HEK293T (cell line): ENCODE measurements at regions not wholly inside any gene's neighbourhood (a gene's known extent, or its start where the extent isn't known, plus 50 kb on each side); places are given as distances from the start of the nearest gene placed in this dataset.
"Not testable (repeated sequence)": the region's sequence is repeated elsewhere in the genome, so short reads cannot be mapped to it uniquely, and the experiment has no call there.

ENCODE experiments used
- CTCF ChIA-PET: fragments of 350-600 bp; formaldehyde crosslinking; extraction: SDS; loops from one replicate; lab custom pipeline; 2021; ENCODE audit warnings: antibody characterized with exemption, inconsistent platforms; lab: Yijun Ruan, JAX
- POLR2A ChIA-PET: fragments of 350-600 bp; formaldehyde crosslinking; extraction: SDS; loops from one replicate; lab custom pipeline; 2020; ENCODE audit warnings: antibody characterized with exemption, inconsistent platforms; lab: Yijun Ruan, JAX
- DNase-seq: peaks from one replicate; pipeline ENCODE4 v3.0.0; 2012; ENCODE audit warnings: mixed read lengths; ENCODE audit errors: extremely low spot score
- ARNT ChIP-seq: fragments of 450-650 bp; IDR thresholded peaks from 2 replicates; pipeline ENCODE4 v1.6.1; 2017; ENCODE audit warnings: mild to moderate bottlenecking
- BHLHE40 ChIP-seq: fragments of 450-650 bp; IDR thresholded peaks from 2 replicates; pipeline ENCODE4 v1.6.1; 2016; ENCODE audit warnings: mild to moderate bottlenecking, moderate library complexity, borderline replicate concordance
- CTBP1 ChIP-seq: fragments of 450-650 bp; IDR thresholded peaks from 2 replicates; pipeline ENCODE4 v1.6.1; 2016; ENCODE audit warnings: borderline replicate concordance
- ELF4 ChIP-seq: fragments of 450-650 bp; IDR thresholded peaks from 2 replicates; pipeline ENCODE4 v1.6.1; 2017; ENCODE audit warnings: antibody characterized with exemption
- FOXA1 ChIP-seq: fragments of 450-650 bp; IDR thresholded peaks from 2 replicates; pipeline ENCODE4 v1.6.1; 2016; ENCODE audit warnings: mild to moderate bottlenecking
- FOXK2 ChIP-seq: fragments of 450-650 bp; IDR thresholded peaks from 2 replicates; pipeline ENCODE4 v1.6.1; 2016; ENCODE audit warnings: mild to moderate bottlenecking
- FOXM1 ChIP-seq: fragments of 450-650 bp; IDR thresholded peaks from 2 replicates; pipeline ENCODE4 v1.6.1; 2017; ENCODE audit warnings: mild to moderate bottlenecking, borderline replicate concordance
- HDGF ChIP-seq: fragments of 450-650 bp; IDR thresholded peaks from 2 replicates; pipeline ENCODE4 v1.6.1; 2017; ENCODE audit warnings: antibody characterized with exemption, borderline replicate concordance
- L3MBTL2 ChIP-seq: fragments of 450-650 bp; conservative IDR thresholded peaks from 2 replicates; pipeline ENCODE4 v1.6.1; 2016; ENCODE audit warnings: mild to moderate bottlenecking
- LEF1 ChIP-seq: fragments of 450-650 bp; IDR thresholded peaks from 2 replicates; pipeline ENCODE4 v1.6.1; 2017; ENCODE audit warnings: mild to moderate bottlenecking, borderline replicate concordance
- NFRKB ChIP-seq: fragments of 450-650 bp; IDR thresholded peaks from 2 replicates; pipeline ENCODE4 v1.6.1; 2016; ENCODE audit warnings: mild to moderate bottlenecking, moderate library complexity
- PKNOX1 ChIP-seq: fragments of 450-650 bp; IDR thresholded peaks from 2 replicates; pipeline ENCODE4 v1.6.1; 2016
- SP1 ChIP-seq: fragments of 450-650 bp; IDR thresholded peaks from 2 replicates; pipeline ENCODE4 v1.6.1; 2017
- SUZ12 ChIP-seq: fragments of 450-650 bp; IDR thresholded peaks from 2 replicates; pipeline ENCODE4 v1.6.1; 2016; ENCODE audit warnings: mild to moderate bottlenecking
- TARDBP ChIP-seq: fragments of 450-650 bp; IDR thresholded peaks from 2 replicates; pipeline ENCODE4 v1.6.1; 2016
- ZNF384 ChIP-seq: fragments of 450-650 bp; IDR thresholded peaks from 2 replicates; pipeline ENCODE4 v1.6.1; 2016

GRCh38 chr5:68115584-68115983 is 100.0 kb upstream of the PIK3R1 start:
- POLR2A ChIA-PET = no interaction called here

GRCh38 chr5:68114378-68115040 is 101.0 kb upstream of the PIK3R1 start:
- DNase-seq = no peak
- CTCF ChIA-PET = interaction anchor here (0.6 kb wide), 1 partner anchor 431 kb away, joined by 3 read pairs; no protein-coding TSS in a partner anchor
- POLR2A ChIA-PET = no interaction called here
- TF ChIP-seq TARDBP (no peak), ZNF384 (no peak), LEF1 (no peak), L3MBTL2 (no peak), BHLHE40 (no peak), SP1 (no peak), FOXM1 (no peak), SUZ12 (no peak), HDGF (no peak), NFRKB (no peak), FOXA1 (no peak), ARNT (no peak), ELF4 (no peak), CTBP1 (no peak), PKNOX1 (no peak), FOXK2 (no peak)

More at GRCh38 chr5:68115584-68115983, 100.0 kb upstream of the PIK3R1 start:
- TF ChIP-seq CTBP1 (no peak), ZNF384 (no peak)
- no peak for DNase-seq
- CTCF ChIA-PET = no interaction called here

- ChIA-PET POLR2A (no interaction called here), CTCF (interaction anchor here (0.7 kb wide), 1 partner anchor 325 kb away, joined by 3 read pairs; no protein-coding TSS in a partner anchor)
- no peak for DNase-seq
- TF ChIP-seq FOXK2 = no peak
- no peak for TF ChIP-seq L3MBTL2
- TF ChIP-seq PKNOX1 = no peak
- TF ChIP-seq FOXM1 = no peak
- TF ChIP-seq NFRKB = no peak
- TF ChIP-seq ELF4 = no peak
- no peak for TF ChIP-seq LEF1
- no peak for TF ChIP-seq FOXA1
- no peak for TF ChIP-seq BHLHE40
- no peak for TF ChIP-seq SP1
- no peak for TF ChIP-seq ZNF384
- TF ChIP-seq CTBP1 = no peak
- TF ChIP-seq SUZ12 = no peak
- no peak for TF ChIP-seq HDGF
- TF ChIP-seq ARNT = no peak
- no peak for TF ChIP-seq TARDBP
These were observed 102.9 kb upstream of the PIK3R1 start for GRCh38 chr5:68112658-68113057.

- POLR2A ChIA-PET = no interaction called here
- TF ChIP-seq PKNOX1 (no peak), FOXA1 (no peak), SP1 (no peak), ZNF384 (no peak), ARNT (no peak), NFRKB (no peak), HDGF (no peak), BHLHE40 (no peak), SUZ12 (no peak), L3MBTL2 (no peak), ELF4 (no peak), TARDBP (no peak), CTBP1 (no peak), FOXK2 (no peak), LEF1 (no peak)
- CTCF ChIA-PET = no interaction called here
- no peak for DNase-seq
These were observed 104.7 kb upstream of the PIK3R1 start for GRCh38 chr5:68110894-68111293.

- ChIA-PET CTCF (no interaction called here), POLR2A (no interaction called here)
- no peak for TF ChIP-seq ARNT
- TF ChIP-seq ZNF384 = no peak
- no peak for TF ChIP-seq FOXA1
- TF ChIP-seq FOXK2 = no peak
- TF ChIP-seq LEF1 = no peak
- TF ChIP-seq SUZ12 = no peak
- no peak for TF ChIP-seq PKNOX1
- no peak for TF ChIP-seq HDGF
- TF ChIP-seq TARDBP = no peak
- TF ChIP-seq FOXM1 = no peak
- TF ChIP-seq CTBP1 = no peak
- TF ChIP-seq NFRKB = no peak
These were observed 105.3 kb upstream of the PIK3R1 start for GRCh38 chr5:68110264-68110663.

GRCh38 chr5:68104217-68104616 is 111.3 kb upstream of the PIK3R1 start:
- DNase-seq, CTCF ChIA-PET, POLR2A ChIA-PET: not testable (repeated sequence)

More at GRCh38 chr5:68110264-68110663, 105.3 kb upstream of the PIK3R1 start:
- no peak for DNase-seq

- DNase-seq, CTCF ChIA-PET, POLR2A ChIA-PET: not testable (repeated sequence)
These were observed 112.3 kb upstream of the PIK3R1 start for GRCh38 chr5:68103297-68103696.
